HCT116 (cell line): ENCODE measurements at regions not wholly inside any gene's neighbourhood (a gene's known extent, or its start where the extent isn't known, plus 50 kb on each side); places are given as distances from the start of the nearest gene placed in this dataset.

Experiments used
- CTCF ChIP-seq, 3 experiments: fragments of 200-600 bp in 1 of 3; sonication (generic) in 1 of 3; IDR thresholded peaks in 2 of 3; conservative IDR thresholded peaks in 1 of 3; 2 replicates each; pipeline ENCODE4 v1.5.1; 2012 to 2017; ENCODE audit warnings: low read depth in 2 of 3, low read length in 2 of 3, antibody characterized with exemption in 1 of 3, borderline replicate concordance in 1 of 3, control low read depth in 1 of 3, mild to moderate bottlenecking in 1 of 3, mixed read lengths in 1 of 3, mixed run types in 1 of 3, moderate library complexity in 1 of 3; ENCODE audit not compliant: insufficient read depth in 1 of 3
- POLR2A ChIP-seq: IDR thresholded peaks from 2 replicates; pipeline ENCODE4 v1.7.0; 2011; ENCODE audit warnings: borderline replicate concordance; ENCODE audit not compliant: insufficient read depth, insufficient read length; ENCODE audit errors: extremely low read depth

DNA sequence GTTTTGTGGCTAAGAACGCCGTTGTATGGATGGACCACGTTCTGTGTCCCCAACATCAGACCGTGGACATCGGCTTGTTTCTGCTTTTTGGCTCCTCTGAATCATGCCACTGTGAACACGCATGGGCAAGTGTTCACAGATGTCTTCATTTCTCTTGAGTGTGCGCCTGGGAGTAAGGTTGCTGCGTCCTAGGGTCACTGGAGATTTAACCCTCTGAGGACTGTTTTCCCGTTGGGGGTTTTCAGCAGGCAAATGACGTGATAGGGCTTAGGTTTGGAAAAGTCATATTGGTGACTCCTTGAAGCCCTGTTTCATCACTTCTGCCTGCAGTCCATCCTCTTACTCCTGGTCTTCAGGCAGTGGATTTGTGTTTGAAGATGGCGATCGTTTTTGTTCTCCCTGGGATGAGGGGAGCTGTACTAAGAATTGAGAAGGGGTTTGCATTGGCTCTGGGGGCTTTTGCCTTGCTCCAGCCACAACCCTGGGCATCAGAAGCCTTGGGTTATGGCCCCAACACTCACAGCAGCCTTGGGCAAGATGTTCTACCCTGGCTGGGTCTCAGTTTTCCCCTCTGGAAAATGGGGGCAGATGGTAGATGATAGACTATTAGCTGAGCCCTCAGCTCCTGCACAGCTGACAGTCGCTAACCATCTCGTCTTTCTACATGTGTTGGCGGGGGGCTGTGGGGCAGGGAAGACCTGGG is 67.2 kb upstream of the CIBAR2 start:
- TF ChIP-seq CTCF (IDR thresholded peaks at IDR 0.05 in 2 of 3, conservative IDR thresholded peaks at IDR 0.05 in 1 of 3; ENCODE audit: borderline replicate concordance in 1 of 3, insufficient read depth in 1 of 3, low read depth in 2 of 3, low read length in 2 of 3) = no peak
- TF ChIP-seq POLR2A = no peak
